ENCODE measurements at regions not wholly inside any gene's neighbourhood (a gene's known extent, or its start where the extent isn't known, plus 50 kb on each side); places are given as distances from the start of the nearest gene placed in this dataset.
"Not testable (repeated sequence)": the region's sequence is repeated elsewhere in the genome, so short reads cannot be mapped to it uniquely, and the experiment has no call there.

GRCh38 chr5:124203303-124203702, 543.1 kb downstream of the ZNF608 start:
- no peak for DNase-seq (ENCODE audit: low spot score)
- intact Hi-C loops (cut with DNase I), result no loop called here

GRCh38 chr5:124200381-124200780, 546.1 kb downstream of the ZNF608 start:
- intact Hi-C loops (cut with DNase I), result no loop called here
- no peak for DNase-seq (ENCODE audit: low spot score)

GRCh38 chr5:124199893-124200292, 546.5 kb downstream of the ZNF608 start:
- DNase-seq (ENCODE audit: low spot score), result no peak
- intact Hi-C loops (cut with DNase I), result no loop called here

- intact Hi-C loops (cut with DNase I), result no loop called here
- DNase-seq (ENCODE audit: low spot score), result no peak
Measured at GRCh38 chr5:124195411-124195810, 551.0 kb downstream of the ZNF608 start.

- intact Hi-C loops (cut with DNase I), result no loop called here
Measured at GRCh38 chr5:124194282-124194681, 552.2 kb downstream of the ZNF608 start.

GRCh38 chr5:124193371-124193789, 553.1 kb downstream of the ZNF608 start:
- intact Hi-C loops (cut with DNase I), result no loop called here
- no peak for DNase-seq (ENCODE audit: low spot score)

More at GRCh38 chr5:124194282-124194681, 552.2 kb downstream of the ZNF608 start:
- no peak for DNase-seq (ENCODE audit: low spot score)

- DNase-seq (ENCODE audit: low spot score), result no peak
- intact Hi-C loops (cut with DNase I), result no loop called here
Measured at GRCh38 chr5:124192716-124193115, 553.7 kb downstream of the ZNF608 start.

- intact Hi-C loops (cut with DNase I), result no loop called here
- no peak for DNase-seq (ENCODE audit: low spot score)
Measured at GRCh38 chr5:124185716-124186115, 560.7 kb downstream of the ZNF608 start.

- intact Hi-C loops (cut with DNase I), result no loop called here
- no peak for DNase-seq (ENCODE audit: low spot score)
Measured at GRCh38 chr5:124182133-124182532, 564.3 kb downstream of the ZNF608 start.

- intact Hi-C loops (cut with DNase I), result no loop called here
- no peak for DNase-seq (ENCODE audit: low spot score)
Measured at GRCh38 chr5:124180875-124181461, 565.5 kb downstream of the ZNF608 start.

GRCh38 chr5:124180299-124180874, 566.1 kb downstream of the ZNF608 start:
- no peak for DNase-seq (ENCODE audit: low spot score)
- intact Hi-C loops (cut with DNase I), result no loop called here

- DNase-seq (ENCODE audit: low spot score), result no peak
- intact Hi-C loops (cut with DNase I), result no loop called here
Measured at GRCh38 chr5:124179819-124180218, 566.6 kb downstream of the ZNF608 start.

GRCh38 chr5:124178050-124178449, 568.4 kb downstream of the ZNF608 start:
- intact Hi-C loops (cut with DNase I), result no loop called here
- no peak for DNase-seq (ENCODE audit: low spot score)

- intact Hi-C loops (cut with DNase I), result no loop called here
- no peak for DNase-seq (ENCODE audit: low spot score)
Measured at GRCh38 chr5:124176692-124177091, 569.7 kb downstream of the ZNF608 start.

- DNase-seq (ENCODE audit: low spot score), result no peak
- intact Hi-C loops (cut with DNase I), result no loop called here
Measured at GRCh38 chr5:124173386-124173785, 573.1 kb downstream of the ZNF608 start.

- intact Hi-C loops (cut with DNase I), result no loop called here
- DNase-seq (ENCODE audit: low spot score), result no peak
Measured at GRCh38 chr5:124172389-124173003, 573.9 kb downstream of the ZNF608 start.

GRCh38 chr5:124168093-124168492, 578.3 kb downstream of the ZNF608 start:
- DNase-seq (ENCODE audit: low spot score); intact Hi-C loops (cut with DNase I): not testable (repeated sequence)

GRCh38 chr5:124162767-124163532, 583.5 kb downstream of the ZNF608 start:
- DNase-seq (ENCODE audit: low spot score), result no peak

GRCh38 chr5:124161266-124161665, 585.2 kb downstream of the ZNF608 start:
- DNase-seq (ENCODE audit: low spot score), result no peak
- intact Hi-C loops (cut with DNase I), result no loop called here

More at GRCh38 chr5:124162767-124163532, 583.5 kb downstream of the ZNF608 start:
- intact Hi-C loops (cut with DNase I), result no loop called here

- intact Hi-C loops (cut with DNase I), result no loop called here
- no peak for DNase-seq (ENCODE audit: low spot score)
Measured at GRCh38 chr5:124160265-124160664, 586.2 kb downstream of the ZNF608 start.
